GM21737 (cell line): ENCODE measurements at regions not wholly inside any gene's neighbourhood (a gene's known extent, or its start where the extent isn't known, plus 50 kb on each side); places are given as distances from the start of the nearest gene placed in this dataset.
"Not testable (repeated sequence)": the region's sequence is repeated elsewhere in the genome, so short reads cannot be mapped to it uniquely, and the experiment has no call there.

Experiments
- ATAC-seq: cut with Tn5 transposase; IDR thresholded peaks from one replicate; pipeline ENCODE4 v1.9.1; 2021; ENCODE audit warnings: mild to moderate bottlenecking, moderate library complexity; ENCODE audit not compliant: unreplicated experiment

- ATAC-seq, result no peak
Measured at GRCh38 chr1:121518726-121519041, 333.9 kb downstream of the SRGAP2C start.

- no peak for ATAC-seq
Measured at GRCh38 chr1:121519042-121519755, 334.4 kb downstream of the SRGAP2C start.

GRCh38 chr1:121519756-121520286, 335.0 kb downstream of the SRGAP2C start:
- ATAC-seq, result not testable (repeated sequence)

DNA sequence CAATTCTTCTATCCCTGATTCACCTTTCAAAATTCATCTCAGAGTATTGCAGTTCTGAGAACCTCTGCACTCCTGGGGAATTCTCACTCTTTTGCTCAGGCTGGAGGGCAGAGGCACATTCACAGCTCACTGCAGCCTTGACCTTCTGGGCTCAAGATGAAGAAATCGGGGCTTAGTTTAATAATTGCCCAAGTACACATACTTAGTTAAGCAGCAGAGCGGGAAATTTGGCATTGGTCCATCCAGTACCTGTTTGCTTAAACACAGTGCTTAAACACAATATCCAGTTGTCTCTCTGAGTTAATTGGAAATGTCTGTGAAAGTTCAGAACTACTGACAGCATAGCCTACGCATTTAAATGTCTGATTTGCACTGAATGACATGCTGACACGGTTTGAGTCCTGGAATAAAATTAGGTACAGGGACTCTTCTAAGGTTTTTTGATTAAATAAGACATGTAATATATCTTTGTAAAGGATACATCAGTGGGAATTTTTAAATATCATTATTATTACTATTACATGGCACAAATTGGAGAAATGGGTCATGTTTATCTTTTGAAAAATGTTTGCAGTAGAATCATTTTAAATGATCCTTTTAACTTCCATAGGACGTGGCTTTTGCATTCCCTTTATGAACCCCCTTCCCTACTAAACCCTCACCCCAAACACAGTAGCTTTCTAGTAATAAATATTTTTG, 337.4 kb downstream of the SRGAP2C start:
- no peak for ATAC-seq

DNA sequence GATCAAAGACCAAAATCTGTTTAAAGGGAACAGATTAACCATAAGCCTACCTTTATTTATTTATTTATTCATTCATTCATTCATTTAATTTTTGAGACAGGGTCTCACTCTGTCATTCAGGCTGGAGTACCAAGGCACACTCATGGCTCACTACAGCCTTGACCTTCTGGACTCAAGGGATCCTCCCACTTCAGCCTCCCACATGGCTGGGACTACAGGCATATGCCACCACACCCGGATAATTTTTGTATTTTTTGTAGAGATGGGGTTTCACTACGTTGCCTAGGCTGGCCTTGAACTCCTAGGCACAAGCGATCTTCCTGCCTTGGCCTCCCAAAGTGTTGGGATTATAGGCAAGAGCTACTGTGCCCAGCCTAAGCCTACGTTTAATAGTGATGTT, 338.3 kb downstream of the SRGAP2C start:
- ATAC-seq, result not testable (repeated sequence)

DNA sequence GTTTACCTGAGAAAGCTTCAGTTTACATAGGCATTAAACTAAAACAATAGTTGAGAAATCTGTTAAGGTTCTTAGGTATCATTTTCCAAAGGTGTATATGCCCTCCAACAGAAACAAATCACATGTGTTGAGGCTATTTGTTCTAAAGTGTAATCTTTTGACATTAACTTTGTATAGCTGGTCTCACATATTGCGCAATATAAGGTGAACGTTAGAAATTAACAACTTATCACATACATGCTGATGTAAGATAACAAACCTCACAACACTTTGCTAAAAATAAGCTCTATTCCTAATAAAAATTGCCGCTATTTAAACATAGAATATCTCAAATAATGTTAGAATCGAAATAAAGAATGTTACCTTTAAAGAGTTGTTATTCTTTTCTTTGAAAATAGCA, 340.6 kb downstream of the SRGAP2C start:
- ATAC-seq, result no peak

DNA sequence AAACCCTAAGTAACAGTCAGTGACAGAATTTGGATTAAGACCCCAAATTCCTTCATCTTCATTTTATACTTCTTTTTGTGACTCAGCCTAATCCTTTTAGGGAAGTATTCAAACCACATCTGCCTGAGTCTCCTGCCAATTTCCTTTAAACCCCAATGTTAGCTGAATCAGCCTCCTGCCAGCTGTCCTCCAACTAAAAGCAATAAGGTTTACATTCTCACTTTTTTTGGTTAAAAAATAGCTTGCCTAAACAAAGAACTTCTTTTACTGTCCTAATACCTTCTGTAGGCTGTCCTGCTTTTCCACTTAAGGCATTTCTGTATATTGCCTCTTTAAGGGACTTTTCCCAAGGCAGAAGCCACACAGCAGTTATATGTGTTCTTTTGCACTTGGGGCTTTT, 344.2 kb downstream of the SRGAP2C start:
- ATAC-seq, result not testable (repeated sequence)

GRCh38 chr1:121530026-121530425, 345.3 kb downstream of the SRGAP2C start:
- ATAC-seq, result not testable (repeated sequence)

GRCh38 chr1:121531747-121532146, 347.0 kb downstream of the SRGAP2C start:
- not testable (repeated sequence) for ATAC-seq

GRCh38 chr1:121538148-121538547, 353.4 kb downstream of the SRGAP2C start:
- not testable (repeated sequence) for ATAC-seq

- no peak for ATAC-seq
Measured at GRCh38 chr1:121538943-121539575, 354.3 kb downstream of the SRGAP2C start.

DNA sequence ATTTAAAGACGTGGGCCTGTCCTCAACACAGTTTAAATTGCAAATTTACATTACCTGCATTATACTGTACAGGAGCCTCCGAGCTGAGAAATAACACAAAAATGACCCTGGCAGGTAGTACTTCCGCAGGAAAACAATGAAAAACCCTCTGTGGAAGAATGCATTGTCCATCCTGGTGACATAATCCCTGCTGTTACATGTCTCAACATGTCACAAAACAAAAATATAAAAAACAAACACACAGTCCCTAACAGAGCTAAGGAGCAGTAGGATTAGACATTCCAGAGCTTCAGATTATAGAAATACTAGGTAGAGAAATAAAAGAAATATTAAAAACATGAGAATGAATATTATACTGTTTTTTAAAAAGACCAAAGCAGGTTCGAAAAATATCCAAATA, 359.2 kb downstream of the SRGAP2C start:
- ATAC-seq, result not testable (repeated sequence)

DNA sequence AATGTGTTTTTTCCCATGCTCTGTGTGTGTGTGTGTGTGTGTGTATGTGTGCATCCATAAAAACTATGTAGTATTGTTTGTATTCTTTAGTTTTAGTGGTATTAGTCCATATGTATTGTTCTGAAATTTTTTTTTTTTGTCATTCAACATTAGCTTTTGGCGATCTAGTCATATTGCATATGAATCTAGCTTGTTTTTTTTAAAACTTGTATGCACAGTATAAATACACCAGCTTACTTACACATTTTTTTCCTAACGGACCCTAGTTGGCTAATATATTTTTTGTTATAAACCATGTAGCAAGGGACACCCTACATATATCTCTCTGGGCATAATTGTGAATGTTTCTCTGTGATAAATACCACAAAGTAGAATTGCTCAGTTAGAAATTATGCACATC, 359.7 kb downstream of the SRGAP2C start:
- no peak for ATAC-seq

DNA sequence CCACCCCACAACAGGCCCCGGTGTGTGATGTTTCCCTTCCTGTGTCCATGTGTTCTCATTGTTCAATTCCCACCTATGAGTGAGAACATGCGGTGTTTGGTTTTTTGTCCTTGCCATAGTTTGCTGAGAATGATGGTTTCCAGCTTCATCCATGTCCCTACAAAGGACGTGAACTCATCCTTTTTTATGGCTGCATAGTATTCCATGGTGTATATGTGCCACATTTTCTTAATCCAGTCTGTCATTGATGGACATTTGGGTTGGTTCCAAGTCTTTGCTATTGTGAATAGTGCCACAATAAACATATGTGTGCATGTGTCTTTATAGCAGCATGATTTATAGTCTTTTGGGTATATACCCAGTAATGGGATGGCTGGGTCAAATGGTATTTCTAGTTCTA, 361.1 kb downstream of the SRGAP2C start:
- ATAC-seq, result not testable (repeated sequence)

DNA sequence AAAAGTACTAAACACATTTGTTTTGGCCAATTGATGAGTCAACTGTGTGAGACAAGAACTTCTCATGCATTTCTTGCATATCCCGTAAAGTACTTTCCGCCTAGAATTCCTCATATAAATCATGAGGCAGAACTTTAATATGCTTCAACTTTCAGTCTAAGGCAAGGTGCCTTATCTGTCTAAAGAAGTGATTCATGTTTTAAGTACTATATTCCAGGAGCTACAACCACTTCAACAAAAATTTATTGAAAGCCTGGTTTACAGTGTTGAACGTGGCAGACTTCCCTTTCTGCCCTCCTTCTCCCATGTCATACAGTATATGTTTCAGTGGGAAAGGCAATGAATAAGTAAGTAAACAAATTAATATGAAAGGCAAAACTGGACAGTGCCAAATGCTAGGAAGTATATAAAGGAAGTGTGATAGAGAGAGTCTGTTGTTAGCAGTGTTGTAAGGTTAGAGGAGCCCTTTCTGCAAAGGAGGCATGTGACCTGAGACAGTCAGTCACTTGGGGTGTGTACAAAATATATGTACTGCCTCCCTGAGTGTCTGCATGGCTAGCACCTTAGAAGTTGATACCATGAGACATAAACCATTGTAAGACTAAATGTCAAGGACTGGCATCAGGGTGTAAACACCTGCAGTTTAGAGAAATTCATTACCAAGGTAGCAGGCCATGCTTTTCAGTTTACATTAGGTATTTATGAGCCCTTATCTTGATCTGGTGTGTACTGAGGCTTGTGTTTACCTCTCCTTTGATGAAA, 362.2 kb downstream of the SRGAP2C start:
- no peak for ATAC-seq

- ATAC-seq, result not testable (repeated sequence)
Measured at GRCh38 chr1:121547726-121548125, 363.0 kb downstream of the SRGAP2C start.

GRCh38 chr1:121550817-121551216, 366.0 kb downstream of the SRGAP2C start:
- ATAC-seq, result not testable (repeated sequence)

DNA sequence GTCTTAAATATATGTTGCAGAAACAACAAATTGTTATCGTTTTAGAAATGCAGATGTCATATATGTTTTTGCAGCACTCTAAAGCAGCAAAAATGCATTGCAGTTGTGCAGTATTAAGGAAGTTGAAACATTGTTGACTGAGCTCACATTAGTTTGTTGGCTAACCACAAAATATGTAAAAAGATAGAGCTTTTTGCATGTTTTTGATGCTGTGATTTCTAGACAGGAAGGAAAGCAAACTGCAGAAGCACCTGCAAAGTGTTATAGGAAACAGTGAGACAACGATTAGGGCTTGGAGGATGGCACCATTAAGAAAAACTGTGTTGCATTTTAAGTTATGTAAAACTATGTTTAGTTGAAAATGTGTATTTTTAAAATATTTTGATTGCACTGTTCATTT, 366.7 kb downstream of the SRGAP2C start:
- ATAC-seq, result not testable (repeated sequence)

DNA sequence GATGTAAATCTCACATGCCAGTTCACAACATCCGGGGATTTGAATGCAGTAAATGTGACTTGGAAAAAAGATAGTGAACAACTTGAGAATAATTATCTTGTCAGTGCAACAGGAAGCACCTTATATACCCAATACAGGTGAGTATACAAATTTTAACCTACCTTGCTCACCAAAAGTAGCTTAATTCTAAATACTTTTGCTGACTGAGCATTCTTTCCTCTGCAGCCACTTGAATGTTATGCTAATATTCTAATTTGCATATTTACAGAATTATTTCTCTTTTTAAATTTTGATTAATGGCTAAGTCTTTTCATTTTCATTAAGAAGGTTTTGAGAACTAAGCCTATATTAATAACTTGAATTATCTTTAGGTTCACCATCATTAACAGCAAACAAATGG, 371.8 kb downstream of the SRGAP2C start:
- ATAC-seq, result not testable (repeated sequence)

- not testable (repeated sequence) for ATAC-seq
Measured at GRCh38 chr1:121558034-121558433, 373.3 kb downstream of the SRGAP2C start.

GRCh38 chr1:121558514-121558913, 373.7 kb downstream of the SRGAP2C start:
- ATAC-seq, result no peak
